Upper lobe of left lung (tissue), 4 donors: ENCODE measurements at regions not wholly inside any gene's neighbourhood (a gene's known extent, or its start where the extent isn't known, plus 50 kb on each side); places are given as distances from the start of the nearest gene placed in this dataset.

ENCODE experiments used
- POLR2A ChIP-seq, 4 donors: fragments of 450-650 bp; IDR thresholded peaks; one replicate each; pipeline ENCODE4 v1.5.1; 2016 to 2017; ENCODE audit warnings: antibody characterized with exemption in 4 of 4, mild to moderate bottlenecking in 2 of 4
- TF ChIP-seq, protein P1 (sequence below), 6 experiments: fragments of 450-650 bp in 4 of 6; fragments of 200-600 bp in 2 of 6; sonication (generic) in 2 of 6; IDR thresholded peaks; one replicate each; pipeline ENCODE4 v1.5.1; 2016 to 2019; ENCODE audit warnings: antibody characterized with exemption in 6 of 6

DNA sequence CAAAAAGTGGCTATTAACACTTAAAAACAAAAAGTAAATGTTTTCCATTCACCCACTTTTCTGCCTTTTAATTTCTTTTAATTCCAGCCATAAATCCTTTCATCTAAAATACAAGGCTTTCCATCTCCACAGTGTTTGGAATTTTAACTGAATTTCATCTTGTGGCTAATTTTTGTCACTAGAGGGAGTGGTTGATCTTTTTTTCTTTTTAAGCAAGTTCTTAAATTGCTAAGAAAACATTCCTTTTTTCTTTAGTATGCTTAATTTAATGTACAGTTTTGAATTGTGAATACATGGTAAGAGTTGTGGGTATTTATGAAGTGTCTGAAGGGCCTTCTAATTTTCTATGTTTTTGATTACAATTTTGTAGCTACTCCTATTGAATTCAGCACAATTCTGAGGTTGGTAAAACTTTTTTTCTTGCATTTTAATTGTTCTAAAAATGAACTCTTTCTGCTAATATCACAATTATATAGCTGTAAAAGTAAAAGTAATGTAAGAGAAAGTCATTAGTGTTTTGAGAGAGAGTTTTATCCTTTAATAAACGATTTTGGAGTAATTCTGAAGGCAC, 54.9 kb upstream of the ANK3 start:
- TF ChIP-seq POLR2A (IDR thresholded peaks at IDR 0.05), result no peak
- TF ChIP-seq, protein P1, sequence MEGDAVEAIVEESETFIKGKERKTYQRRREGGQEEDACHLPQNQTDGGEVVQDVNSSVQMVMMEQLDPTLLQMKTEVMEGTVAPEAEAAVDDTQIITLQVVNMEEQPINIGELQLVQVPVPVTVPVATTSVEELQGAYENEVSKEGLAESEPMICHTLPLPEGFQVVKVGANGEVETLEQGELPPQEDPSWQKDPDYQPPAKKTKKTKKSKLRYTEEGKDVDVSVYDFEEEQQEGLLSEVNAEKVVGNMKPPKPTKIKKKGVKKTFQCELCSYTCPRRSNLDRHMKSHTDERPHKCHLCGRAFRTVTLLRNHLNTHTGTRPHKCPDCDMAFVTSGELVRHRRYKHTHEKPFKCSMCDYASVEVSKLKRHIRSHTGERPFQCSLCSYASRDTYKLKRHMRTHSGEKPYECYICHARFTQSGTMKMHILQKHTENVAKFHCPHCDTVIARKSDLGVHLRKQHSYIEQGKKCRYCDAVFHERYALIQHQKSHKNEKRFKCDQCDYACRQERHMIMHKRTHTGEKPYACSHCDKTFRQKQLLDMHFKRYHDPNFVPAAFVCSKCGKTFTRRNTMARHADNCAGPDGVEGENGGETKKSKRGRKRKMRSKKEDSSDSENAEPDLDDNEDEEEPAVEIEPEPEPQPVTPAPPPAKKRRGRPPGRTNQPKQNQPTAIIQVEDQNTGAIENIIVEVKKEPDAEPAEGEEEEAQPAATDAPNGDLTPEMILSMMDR (IDR thresholded peaks at IDR 0.05), result peak in 5 of 6 experiments; percentile 11 to 39 (median 36)
